Fibroblast of the aortic adventitia (primary cell): ENCODE measurements at regions not wholly inside any gene's neighbourhood (a gene's known extent, or its start where the extent isn't known, plus 50 kb on each side); places are given as distances from the start of the nearest gene placed in this dataset.
"Not testable (repeated sequence)": the region's sequence is repeated elsewhere in the genome, so short reads cannot be mapped to it uniquely, and the experiment has no call there.

ENCODE experiments used
- DNase-seq: peaks from one replicate; pipeline ENCODE4 v3.0.0-alpha.2; 2010; ENCODE audit warnings: low read depth
- H3K4me3 ChIP-seq: 2 replicates; pipeline ENCODE4 v1.5.1; 2011; ENCODE audit warnings: low read depth, mild to moderate bottlenecking, control low read depth, low read length, moderate library complexity
- CTCF ChIP-seq: IDR thresholded peaks from 2 replicates; pipeline ENCODE4 v1.5.1; 2011; ENCODE audit warnings: mild to moderate bottlenecking, low read length, control low read depth, inconsistent platforms; ENCODE audit not compliant: insufficient read depth

- TF ChIP-seq CTCF, result no peak
- DNase-seq, result peak; percentile 45
- no peak overlapping the region for H3K4me3 ChIP-seq
Measured at GRCh38 chr15:66994927-66995656, 70.3 kb upstream of the SMAD3 start.

- TF ChIP-seq CTCF, result no peak
- H3K4me3 ChIP-seq, result no peak overlapping the region
- DNase-seq, result peak; percentile 9
Measured at GRCh38 chr15:66996094-66996493, 69.3 kb upstream of the SMAD3 start.

- no peak for TF ChIP-seq CTCF
- no peak overlapping the region for H3K4me3 ChIP-seq
- peak; percentile 88 for DNase-seq
Measured at GRCh38 chr15:66997212-66997611, 68.2 kb upstream of the SMAD3 start.

GRCh38 chr15:66998234-66998633 lies 67.2 kb upstream of the SMAD3 start:
- H3K4me3 ChIP-seq, DNase-seq: not testable (repeated sequence)

- TF ChIP-seq CTCF, result no peak
- no peak for DNase-seq
- no peak overlapping the region for H3K4me3 ChIP-seq
Measured at GRCh38 chr15:66999046-66999968, 66.1 kb upstream of the SMAD3 start.

GRCh38 chr15:67000896-67001295 lies 64.5 kb upstream of the SMAD3 start:
- DNase-seq, result no peak
- TF ChIP-seq CTCF, result no peak

GRCh38 chr15:67002368-67002767 lies 63.0 kb upstream of the SMAD3 start:
- no peak for TF ChIP-seq CTCF
- DNase-seq, result no peak
- no peak overlapping the region for H3K4me3 ChIP-seq

More at GRCh38 chr15:67000896-67001295, 64.5 kb upstream of the SMAD3 start:
- no peak overlapping the region for H3K4me3 ChIP-seq
